K562 (cell line): ENCODE measurements at regions not wholly inside any gene's neighbourhood (a gene's known extent, or its start where the extent isn't known, plus 50 kb on each side); places are given as distances from the start of the nearest gene placed in this dataset.

Source experiments
- BCLAF1 ChIP-seq, 2 experiments: fragments of 450-650 bp in 1 of 2; IDR thresholded peaks; 2 replicates each; pipeline ENCODE4 v1.6.1; 2011 to 2017; ENCODE audit warnings: low read depth in 2 of 2, antibody characterized with exemption in 1 of 2, borderline replicate concordance in 1 of 2, low read length in 1 of 2, mild to moderate bottlenecking in 1 of 2, mixed read lengths in 1 of 2; ENCODE audit not compliant: control insufficient read depth in 1 of 2
- ETS2 ChIP-seq: IDR thresholded peaks from 2 replicates; pipeline ENCODE4 v1.6.1; 2016; ENCODE audit warnings: borderline replicate concordance, missing genetic modification characterization, mild to moderate bottlenecking, moderate library complexity, missing compliant biosample characterization; ENCODE audit not compliant: poor library complexity, severe bottlenecking
- ETV5 ChIP-seq: sonication (generic); formaldehyde crosslinking; IDR thresholded peaks from 2 replicates; pipeline ENCODE4 v1.4.0; 2020; ENCODE audit warnings: low read depth, mild to moderate bottlenecking, missing genetic modification reagents
- FIP1L1 ChIP-seq: fragments of 200-400 bp; formaldehyde crosslinking; IDR thresholded peaks from 2 replicates; pipeline ENCODE4 v1.6.1; 2018; ENCODE audit warnings: mild to moderate bottlenecking, low read depth, low read length; ENCODE audit not compliant: poor library complexity, severe bottlenecking
- FOXP1 ChIP-seq: sonication (generic); formaldehyde crosslinking; IDR thresholded peaks from 2 replicates; pipeline ENCODE4 v1.8.0; 2022; ENCODE audit warnings: mild to moderate bottlenecking, missing genetic modification reagents
- FOXP4 ChIP-seq: sonication (generic); formaldehyde crosslinking; IDR thresholded peaks from 2 replicates; pipeline ENCODE4 v1.8.0; 2022; ENCODE audit warnings: mild to moderate bottlenecking, missing genetic modification reagents, borderline replicate concordance
- NCOA1 ChIP-seq: fragments of 450-650 bp; IDR thresholded peaks from 2 replicates; pipeline ENCODE4 v1.6.1; 2016; ENCODE audit warnings: low read depth
- NFRKB ChIP-seq: fragments of 450-650 bp; IDR thresholded peaks from 2 replicates; pipeline ENCODE4 v1.6.1; 2016; ENCODE audit warnings: low read depth
- NR4A1 ChIP-seq, 2 experiments: fragments of 250-450 bp in 1 of 2; fragments of 450-650 bp in 1 of 2; sonication (Bioruptor Pico) in 1 of 2; IDR thresholded peaks; 2 replicates each; pipeline versions ENCODE4 v1.4.0 to v1.6.1; 2016 to 2020; ENCODE audit warnings: mild to moderate bottlenecking in 2 of 2, missing compliant biosample characterization in 1 of 2, missing genetic modification characterization in 1 of 2, moderate library complexity in 1 of 2
- PKNOX1 ChIP-seq: fragments of 450-650 bp; IDR thresholded peaks from 2 replicates; pipeline ENCODE4 v1.6.1; 2016
- ZNF407 ChIP-seq: fragments of 450-650 bp; IDR thresholded peaks from 2 replicates; pipeline ENCODE4 v1.6.1; 2016; ENCODE audit warnings: low read depth
- ZSCAN32 ChIP-seq: fragments of 450-650 bp; formaldehyde crosslinking; IDR thresholded peaks from 2 replicates; pipeline ENCODE4 v1.4.0; 2020; ENCODE audit warnings: mild to moderate bottlenecking, moderate library complexity

GRCh38 chr6:27810768-27811450, 101.3 kb downstream of the OR2B2 start (continued):
- TF ChIP-seq FOXP4 (CRISPR knock-in tag): no peak
- TF ChIP-seq BCLAF1 (IDR thresholded peaks at IDR 0.05; ENCODE audit: borderline replicate concordance in 1 of 2, control insufficient read depth in 1 of 2, low read depth in 2 of 2, low read length in 1 of 2): no peak; a peak in 1 of 4 replicates
- no peak for TF ChIP-seq NFRKB
- TF ChIP-seq ETV5 (CRISPR knock-in tag): no peak
- no peak for TF ChIP-seq NCOA1
- 0 out of 2 replicates have a peak, but pooled peaks have one; percentile 36 for TF ChIP-seq ZSCAN32 (CRISPR knock-in tag)
- TF ChIP-seq FOXP1 (CRISPR knock-in tag): no peak
- TF ChIP-seq NR4A1 (CRISPR knock-in tag; IDR thresholded peaks at IDR 0.05): no peak
- TF ChIP-seq NR4A1 (tag; IDR thresholded peaks at IDR 0.05): no peak
- TF ChIP-seq ETS2 (tag): no peak
- no peak for TF ChIP-seq FIP1L1
- no peak for TF ChIP-seq ZNF407
- no peak for TF ChIP-seq PKNOX1
